ENCODE measurements at regions not wholly inside any gene's neighbourhood (a gene's known extent, or its start where the extent isn't known, plus 50 kb on each side); places are given as distances from the start of the nearest gene placed in this dataset.

- no peak for DNase-seq (ENCODE audit: low read depth in 3 of 3)
These were observed 198.4 kb upstream of the KIAA1217 start for GRCh38 chr10:24010436-24010970.

GRCh38 chr10:24012249-24012803, 196.6 kb upstream of the KIAA1217 start:
- DNase-seq (ENCODE audit: low read depth in 3 of 3): no peak

GRCh38 chr10:24027107-24027506, 181.8 kb upstream of the KIAA1217 start:
- DNase-seq (ENCODE audit: low read depth in 3 of 3): no peak

- DNase-seq (ENCODE audit: low read depth in 3 of 3): no peak
These were observed 174.4 kb upstream of the KIAA1217 start for GRCh38 chr10:24034571-24034970.

GRCh38 chr10:24035761-24036160, 173.2 kb upstream of the KIAA1217 start:
- no peak for DNase-seq (ENCODE audit: low read depth in 3 of 3)

GRCh38 chr10:24039315-24039714, 169.6 kb upstream of the KIAA1217 start:
- no peak for DNase-seq (ENCODE audit: low read depth in 3 of 3)

- DNase-seq (ENCODE audit: low read depth in 3 of 3): no peak
These were observed 169.0 kb upstream of the KIAA1217 start for GRCh38 chr10:24039897-24040296.

- DNase-seq (ENCODE audit: low read depth in 3 of 3): no peak
These were observed 167.9 kb upstream of the KIAA1217 start for GRCh38 chr10:24041034-24041433.

GRCh38 chr10:24041834-24042233, 167.1 kb upstream of the KIAA1217 start:
- DNase-seq (ENCODE audit: low read depth in 3 of 3): no peak

GRCh38 chr10:24042884-24043283, 166.1 kb upstream of the KIAA1217 start:
- no peak for DNase-seq (ENCODE audit: low read depth in 3 of 3)

GRCh38 chr10:24046060-24046459, 162.9 kb upstream of the KIAA1217 start:
- no peak for DNase-seq (ENCODE audit: low read depth in 3 of 3)

- no peak for DNase-seq (ENCODE audit: low read depth in 3 of 3)
These were observed 161.8 kb upstream of the KIAA1217 start for GRCh38 chr10:24047176-24047575.

- no peak for DNase-seq (ENCODE audit: low read depth in 3 of 3)
These were observed 154.5 kb upstream of the KIAA1217 start for GRCh38 chr10:24054421-24054820.

- no peak for DNase-seq (ENCODE audit: low read depth in 3 of 3)
These were observed 128.7 kb upstream of the KIAA1217 start for GRCh38 chr10:24080207-24080606.

- no peak for DNase-seq (ENCODE audit: low read depth in 3 of 3)
These were observed 122.4 kb upstream of the KIAA1217 start for GRCh38 chr10:24086296-24087086.

- no peak for DNase-seq (ENCODE audit: low read depth in 3 of 3)
These were observed 117.7 kb upstream of the KIAA1217 start for GRCh38 chr10:24091256-24091655.

GRCh38 chr10:24096281-24096680, 112.7 kb upstream of the KIAA1217 start:
- no peak for DNase-seq (ENCODE audit: low read depth in 3 of 3)

GRCh38 chr10:24097751-24098207, 111.2 kb upstream of the KIAA1217 start:
- DNase-seq (ENCODE audit: low read depth in 3 of 3): no peak

GRCh38 chr10:24104895-24105294, 104.0 kb upstream of the KIAA1217 start:
- no peak for DNase-seq (ENCODE audit: low read depth in 3 of 3)

- no peak for DNase-seq (ENCODE audit: low read depth in 3 of 3)
These were observed 95.0 kb upstream of the KIAA1217 start for GRCh38 chr10:24113901-24114300.

GRCh38 chr10:24114556-24114955, 94.4 kb upstream of the KIAA1217 start:
- DNase-seq (ENCODE audit: low read depth in 3 of 3): no peak

GRCh38 chr10:24115403-24115802, 93.5 kb upstream of the KIAA1217 start:
- DNase-seq (ENCODE audit: low read depth in 3 of 3): no peak

- DNase-seq (ENCODE audit: low read depth in 3 of 3): no peak
These were observed 90.7 kb upstream of the KIAA1217 start for GRCh38 chr10:24118246-24118645.
